SK-N-SH treated with all-trans-retinoic acid at 6 μM for 48 hours (cell line): ENCODE measurements at regions not wholly inside any gene's neighbourhood (a gene's known extent, or its start where the extent isn't known, plus 50 kb on each side); places are given as distances from the start of the nearest gene placed in this dataset.

Source experiments
- ATAC-seq: fragments of 200-7000 bp; cut with Tn5 transposase; 3 replicates; pipeline ENCODE4 v1.9.1; 2020; ENCODE audit warnings: mild to moderate bottlenecking, moderate library complexity
- ARNTL ChIP-seq: fragments of 450-650 bp; formaldehyde crosslinking; IDR thresholded peaks from 2 replicates; pipeline ENCODE4 v1.5.0; 2020; ENCODE audit warnings: low read depth, mild to moderate bottlenecking, moderate library complexity, borderline replicate concordance
- BACH2 ChIP-seq: fragments of 250-450 bp; sonication (Bioruptor Pico); IDR thresholded peaks from 2 replicates; pipeline ENCODE4 v1.9.0; 2021; ENCODE audit warnings: mild to moderate bottlenecking, borderline replicate concordance
- CREB5 ChIP-seq: fragments of 250-450 bp; sonication (Bioruptor Pico); IDR thresholded peaks from 2 replicates; pipeline ENCODE4 v1.5.1; 2020; ENCODE audit warnings: low read depth, mild to moderate bottlenecking, moderate library complexity
- CSDC2 ChIP-seq: fragments of 250-450 bp; sonication (Bioruptor Pico); IDR thresholded peaks from 2 replicates; pipeline ENCODE4 v1.5.0; 2020; ENCODE audit warnings: mild to moderate bottlenecking, moderate library complexity
- CSRNP3 ChIP-seq: fragments of 250-450 bp; sonication (Bioruptor Pico); IDR thresholded peaks from 2 replicates; pipeline ENCODE4 v1.5.1; 2021; ENCODE audit warnings: mild to moderate bottlenecking, moderate library complexity
- ESRRG ChIP-seq: fragments of 250-450 bp; sonication (Bioruptor Pico); IDR thresholded peaks from 2 replicates; pipeline ENCODE4 v1.6.1; 2021; ENCODE audit warnings: mild to moderate bottlenecking
- GLIS3 ChIP-seq: fragments of 250-450 bp; sonication (Bioruptor Pico); IDR thresholded peaks from 2 replicates; pipeline ENCODE4 v1.5.0; 2020; ENCODE audit warnings: mild to moderate bottlenecking, moderate library complexity
- ISL1 ChIP-seq: fragments of 250-450 bp; sonication (Bioruptor Pico); IDR thresholded peaks from 2 replicates; pipeline ENCODE4 v2.1.2; 2022; ENCODE audit warnings: mild to moderate bottlenecking, moderate library complexity
- OSR1 ChIP-seq: fragments of 250-450 bp; sonication (Bioruptor Pico); IDR thresholded peaks from 2 replicates; pipeline ENCODE4 v1.8.0; 2022; ENCODE audit warnings: moderate library complexity, mild to moderate bottlenecking, inconsistent platforms
- PATZ1 ChIP-seq: fragments of 250-450 bp; sonication (Bioruptor Pico); IDR thresholded peaks from 2 replicates; pipeline ENCODE4 v1.8.0; 2020; ENCODE audit warnings: mild to moderate bottlenecking, moderate library complexity, borderline replicate concordance
- POU6F1 ChIP-seq: fragments of 250-450 bp; sonication (Bioruptor Pico); IDR thresholded peaks from 2 replicates; pipeline ENCODE4 v1.8.0; 2021; ENCODE audit warnings: low read depth, mild to moderate bottlenecking, moderate library complexity, borderline replicate concordance
- PPARA ChIP-seq: fragments of 250-450 bp; sonication (Bioruptor Pico); IDR thresholded peaks from 2 replicates; pipeline ENCODE4 v1.5.0; 2020; ENCODE audit warnings: mild to moderate bottlenecking, borderline replicate concordance
- SNAI2 ChIP-seq: fragments of 250-450 bp; sonication (Bioruptor Pico); IDR thresholded peaks from 2 replicates; pipeline ENCODE4 v1.5.0; 2020; ENCODE audit warnings: mild to moderate bottlenecking, moderate library complexity
- TCF4 ChIP-seq: fragments of 250-450 bp; sonication (Bioruptor Pico); IDR thresholded peaks from 2 replicates; pipeline ENCODE4 v1.8.0; 2021; ENCODE audit warnings: mild to moderate bottlenecking, moderate library complexity, borderline replicate concordance
- TOX ChIP-seq: fragments of 250-450 bp; sonication (Bioruptor Pico); IDR thresholded peaks from 2 replicates; pipeline ENCODE4 v1.8.0; 2021; ENCODE audit warnings: mild to moderate bottlenecking, moderate library complexity, borderline replicate concordance
- TSHZ2 ChIP-seq: fragments of 250-450 bp; sonication (Bioruptor Pico); IDR thresholded peaks from 2 replicates; pipeline ENCODE4 v1.5.0; 2020; ENCODE audit warnings: mild to moderate bottlenecking, moderate library complexity
- ZFP3 ChIP-seq: fragments of 250-450 bp; sonication (Bioruptor Pico); IDR thresholded peaks from 2 replicates; pipeline ENCODE4 v1.5.0; 2020; ENCODE audit warnings: mild to moderate bottlenecking, moderate library complexity
- ZNF565 ChIP-seq: fragments of 450-650 bp; formaldehyde crosslinking; conservative IDR thresholded peaks from 2 replicates; pipeline ENCODE4 v1.5.0; 2020; ENCODE audit warnings: low read depth, mild to moderate bottlenecking, moderate library complexity
- ZNF8 ChIP-seq: fragments of 450-650 bp; formaldehyde crosslinking; IDR thresholded peaks from 2 replicates; pipeline ENCODE4 v1.5.0; 2020; ENCODE audit warnings: mild to moderate bottlenecking, moderate library complexity

- TF ChIP-seq TSHZ2 (CRISPR knock-in tag) (no peak), TCF4 (CRISPR knock-in tag) (no peak)
Measured at GRCh38 chr18:4734903-4735302, 279.8 kb upstream of the DLGAP1 start (continued).

- TF ChIP-seq OSR1 (no peak), ZNF8 (CRISPR knock-in tag) (no peak), GLIS3 (CRISPR knock-in tag) (no peak), TCF4 (CRISPR knock-in tag) (no peak), CSRNP3 (CRISPR knock-in tag) (no peak), ESRRG (CRISPR knock-in tag) (no peak), TOX (CRISPR knock-in tag) (no peak), ZFP3 (CRISPR knock-in tag) (no peak), ARNTL (CRISPR knock-in tag) (no peak), TSHZ2 (CRISPR knock-in tag) (no peak), CREB5 (CRISPR knock-in tag) (no peak), CSDC2 (CRISPR knock-in tag) (no peak)
- ATAC-seq, result no peak
Measured at GRCh38 chr18:4734021-4734420, 278.9 kb upstream of the DLGAP1 start.

- TF ChIP-seq ISL1, result no peak
- no peak for TF ChIP-seq OSR1
- TF ChIP-seq, all 23 proteins: peak for 0
Measured at GRCh38 chr18:4721545-4721944, 266.4 kb upstream of the DLGAP1 start.

GRCh38 chr18:4720518-4720917 is 265.4 kb upstream of the DLGAP1 start:
- no peak for ATAC-seq
- no peak for TF ChIP-seq ZNF565 (CRISPR knock-in tag)
- no peak for TF ChIP-seq SNAI2 (CRISPR knock-in tag)
- no peak for TF ChIP-seq PATZ1 (CRISPR knock-in tag)
- TF ChIP-seq POU6F1 (CRISPR knock-in tag), result no peak
- TF ChIP-seq ZNF8 (CRISPR knock-in tag), result no peak
- no peak for TF ChIP-seq ESRRG (CRISPR knock-in tag)
- TF ChIP-seq BACH2 (CRISPR knock-in tag), result no peak
- TF ChIP-seq OSR1, result no peak
- no peak for TF ChIP-seq PPARA (CRISPR knock-in tag)
- no peak for TF ChIP-seq CREB5 (CRISPR knock-in tag)
- no peak for TF ChIP-seq CSRNP3 (CRISPR knock-in tag)
- TF ChIP-seq GLIS3 (CRISPR knock-in tag), result no peak

More at GRCh38 chr18:4721545-4721944, 266.4 kb upstream of the DLGAP1 start:
- ATAC-seq, result no peak
